ENCODE measurements at regions not wholly inside any gene's neighbourhood (a gene's known extent, or its start where the extent isn't known, plus 50 kb on each side); places are given as distances from the start of the nearest gene placed in this dataset.

GRCh38 chr1:234989479-234990327 is 138.9 kb downstream of the TOMM20 start:
- POLR2A ChIA-PET: interaction anchor here (1.4 to 2.1 kb wide), 2 partner anchors 14 to 26 kb away, joined by 3 to 8 read pairs; no protein-coding TSS in a partner anchor
- intact Hi-C loops (cut with micrococcal nuclease) (no loop called here), in situ Hi-C loops (cut with MboI) (no loop called here)
- H2AFZ ChIP-seq (ENCODE audit: low read depth, low read length): no peak overlapping the region
- no peaks in the 10 kb centered on the region for H3K9me3 ChIP-seq (replicated peaks; ENCODE audit: control insufficient read depth, insufficient read depth, low read depth, low read length)
- H3K9me1 ChIP-seq (ENCODE audit: control insufficient read depth, insufficient read depth, low read length): no peaks in the 10 kb centered on the region
- no peak for FAIRE-seq
- H3K9ac ChIP-seq (ENCODE audit: insufficient read depth in 1 of 2, low read depth in 2 of 2, low read length in 2 of 2): 0 out of 4 replicates have a peak overlapping the region, but pooled peaks of 1 of the 2 experiments have one; percentile 4
- no peak overlapping the region for H3K4me2 ChIP-seq (ENCODE audit: insufficient read depth, low read length)
- CTCF ChIA-PET (ENCODE audit: low intra/inter-chr PET ratio): no interaction called here
- ATAC-seq: no peak
- no peaks in the 10 kb centered on the region for H4K20me1 ChIP-seq (replicated peaks; ENCODE audit: control insufficient read depth, insufficient read depth, low read length)
- DNase-seq (ENCODE audit: extremely low read depth in 1 of 4, low spot score in 3 of 4): no peak
- TF ChIP-seq ZBTB12 (CRISPR knock-in tag; IDR thresholded peaks at IDR 0.05) (no peak), JUND (IDR thresholded peaks at IDR 0.05; ENCODE audit: borderline replicate concordance, low read depth, low read length) (peak; percentile 57), JUND (tag; IDR thresholded peaks at IDR 0.05; ENCODE audit: borderline replicate concordance, low read depth, low read length) (no peak), ELF1 (tag; IDR thresholded peaks at IDR 0.05) (no peak), ARNT (IDR thresholded peaks at IDR 0.05) (no peak), ATF3 (IDR thresholded peaks at IDR 0.05) (peak; percentile 76), ATF3 (CRISPR knock-in tag; conservative IDR thresholded peaks at IDR 0.05) (no peak), ZNF121 (CRISPR knock-in tag; conservative IDR thresholded peaks at IDR 0.05) (0 out of 2 replicates have a peak, but pooled peaks have one; percentile 54), CBFB (CRISPR knock-in tag; IDR thresholded peaks at IDR 0.05) (0 out of 2 replicates have a peak, but pooled peaks have one; percentile 31)
- no peak overlapping the region for H3K27ac ChIP-seq (ENCODE audit: extremely low read depth, low read depth, low read length)
- no peak overlapping the region for H3K4me3 ChIP-seq
- H3K27me3 ChIP-seq (ENCODE audit: control insufficient read depth in 2 of 2, insufficient read depth in 2 of 2, low read length in 2 of 2): no peaks in the 10 kb centered on the region
- 56% methylated on average over 15 of the region's 15 CpGs for WGBS (ENCODE audit: insufficient coverage, low coverage, missing lambda C conversion rate)
- no peaks in the 10 kb centered on the region for H3K79me2 ChIP-seq (ENCODE audit: control insufficient read depth, insufficient read depth, low read length)
- no TSS peak for BruUV-seq (replicated peaks)
- no peaks in the 10 kb centered on the region for H3K36me3 ChIP-seq (ENCODE audit: control insufficient read depth, insufficient read depth, low read length)
- H3K4me1 ChIP-seq (replicated peaks in 1 of 2; ENCODE audit: control insufficient read depth in 2 of 2, insufficient read depth in 2 of 2, low read length in 2 of 2): peaks cover 8 to 19% of the 10 kb centered on the region in 2 experiments; a peak in 4 of 5 replicates

Measured in K562 (cell line).